GM12874 (cell line): ENCODE measurements at regions not wholly inside any gene's neighbourhood (a gene's known extent, or its start where the extent isn't known, plus 50 kb on each side); places are given as distances from the start of the nearest gene placed in this dataset.

Experiments
- CTCF ChIP-seq: IDR thresholded peaks from 2 replicates; pipeline ENCODE4 v1.5.1; 2011; ENCODE audit warnings: low read depth, mild to moderate bottlenecking, control low read depth, low read length, moderate library complexity; ENCODE audit not compliant: insufficient read depth

DNA sequence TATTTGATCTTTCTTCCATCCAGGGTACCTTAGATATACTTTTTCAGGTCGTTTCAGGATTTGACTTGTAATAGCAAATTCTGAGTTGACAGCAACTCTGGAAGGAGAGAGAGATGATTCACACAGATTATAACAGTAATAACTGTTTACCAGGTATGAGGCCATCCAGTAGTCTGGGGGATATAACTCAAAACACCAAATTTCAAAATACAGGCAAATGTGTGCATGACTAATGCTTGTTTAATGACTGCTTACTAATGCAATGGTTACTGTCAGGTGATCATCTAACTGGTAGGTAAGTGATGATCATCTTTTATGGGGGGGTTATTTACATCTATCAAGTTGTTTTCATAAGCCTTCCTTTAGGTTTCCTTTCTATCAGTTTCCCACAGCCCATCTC, 412.3 kb downstream of the MAT2B start:
- no peak for TF ChIP-seq CTCF

DNA sequence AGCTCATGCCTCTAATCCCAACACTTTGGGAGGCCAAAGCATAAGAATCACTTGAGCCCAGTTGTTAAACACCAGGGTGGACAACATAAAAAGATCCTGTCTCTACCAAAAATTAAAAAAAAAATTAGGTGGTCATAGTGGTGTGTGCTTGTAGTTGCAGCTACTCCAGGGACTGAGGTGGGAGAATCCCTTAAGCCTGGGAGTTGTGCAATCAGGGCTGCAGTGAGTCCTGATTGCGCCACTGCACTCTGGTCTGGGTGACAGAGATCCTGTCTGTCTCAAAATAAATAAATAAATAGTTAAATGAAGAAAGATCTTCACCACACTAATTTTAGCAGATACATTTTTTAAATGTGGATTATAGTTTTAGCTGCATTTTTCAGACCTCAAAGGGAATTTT, 433.2 kb downstream of the MAT2B start:
- TF ChIP-seq CTCF = no peak

- TF ChIP-seq CTCF = no peak
These were observed 435.7 kb downstream of the MAT2B start for GRCh38 chr5:163941079-163941478.

DNA sequence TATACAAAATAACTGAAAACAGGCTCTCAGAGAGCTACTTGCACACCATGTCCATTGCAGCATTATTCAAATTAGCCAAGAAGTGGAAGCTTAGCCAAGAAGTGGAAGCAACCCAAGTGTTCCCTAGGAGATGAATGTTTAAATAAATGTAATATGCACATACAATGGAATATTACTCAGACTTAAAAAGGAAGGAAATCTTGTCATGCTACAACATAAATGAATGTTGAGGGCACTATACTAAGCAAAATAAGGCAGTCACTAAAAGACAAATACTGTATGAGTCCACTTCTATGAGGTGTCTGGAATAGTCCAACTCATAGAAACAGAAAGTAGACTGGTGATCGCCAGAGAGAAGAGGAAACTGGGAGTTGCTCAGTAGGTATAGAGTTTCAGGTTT, 438.1 kb downstream of the MAT2B start:
- TF ChIP-seq CTCF = no peak

DNA sequence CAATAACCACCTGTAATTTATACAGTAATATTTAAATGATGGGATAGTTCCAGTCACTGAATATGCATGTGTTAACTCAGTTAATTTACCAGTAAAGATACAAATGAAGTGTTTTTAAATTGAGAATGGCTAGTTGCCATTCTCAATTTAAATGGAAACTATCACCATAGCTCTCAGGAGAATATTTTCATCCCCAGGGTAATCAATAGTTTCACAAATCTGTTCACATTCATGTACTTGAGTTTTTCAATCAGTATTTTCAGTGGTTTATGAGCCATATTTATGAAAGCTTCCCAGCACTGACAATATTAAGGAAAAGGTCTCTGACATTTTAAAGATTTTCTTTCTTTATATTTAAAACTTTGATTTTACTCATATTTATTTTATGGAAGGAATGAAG, 439.3 kb downstream of the MAT2B start:
- TF ChIP-seq CTCF = no peak

DNA sequence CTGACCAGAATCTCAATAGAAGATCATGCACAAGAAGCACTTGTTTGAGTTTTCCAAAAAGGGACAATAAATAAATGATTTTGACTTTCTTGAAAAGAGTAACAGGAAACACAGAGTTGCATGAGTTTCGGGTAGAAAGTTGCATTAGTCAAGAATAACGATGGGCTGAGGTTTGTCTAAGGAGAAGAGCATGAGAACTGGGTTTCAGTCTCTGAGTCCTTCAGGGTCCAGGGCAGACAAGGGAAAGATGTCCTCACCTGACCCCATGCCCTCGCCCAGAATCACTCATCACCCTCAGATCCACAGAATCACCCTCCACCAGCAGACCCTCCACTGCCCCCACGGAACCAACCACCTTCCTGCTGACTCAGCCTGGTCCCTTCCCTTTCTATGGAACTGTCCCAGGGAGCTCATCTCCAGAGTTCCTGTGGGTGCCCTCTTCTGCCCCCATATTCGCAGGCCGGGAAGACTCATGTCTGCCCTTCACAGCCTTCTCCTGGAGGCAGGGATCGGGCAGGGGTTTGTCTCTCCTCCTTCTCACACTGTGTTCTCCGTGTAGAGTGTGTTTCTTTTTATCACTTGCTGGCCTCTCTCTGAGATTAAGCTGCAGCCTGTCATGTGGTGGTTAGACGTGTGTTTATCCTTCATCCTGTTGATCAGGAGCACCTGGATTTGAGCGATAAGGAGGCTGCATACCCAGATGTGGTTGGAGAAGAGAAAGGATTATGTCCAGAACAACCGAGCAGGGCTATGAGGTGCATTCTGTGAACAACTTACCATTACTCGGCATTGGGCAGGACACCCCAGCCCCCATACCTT, 442.6 kb downstream of the MAT2B start:
- TF ChIP-seq CTCF = no peak

DNA sequence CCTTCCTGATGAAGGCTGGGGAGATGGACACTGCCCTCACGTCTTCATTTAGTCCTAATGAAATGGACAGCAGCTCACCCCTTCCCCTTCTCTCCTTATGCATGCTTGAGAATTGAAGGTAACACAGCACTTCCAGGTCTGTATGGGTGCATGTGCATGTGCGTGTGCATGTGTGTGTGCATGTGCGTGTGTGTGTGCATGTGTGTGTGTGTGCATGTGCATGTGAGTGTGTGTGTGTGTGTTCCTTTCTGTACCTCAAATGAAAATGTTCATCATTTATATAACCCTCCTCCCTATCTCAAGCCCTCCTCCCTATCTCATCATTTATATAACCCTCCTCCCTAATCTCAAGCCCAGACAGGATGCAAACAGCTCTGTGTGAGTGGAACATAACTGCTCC, 444.8 kb downstream of the MAT2B start:
- no peak for TF ChIP-seq CTCF
